Stimulated activated CD8-positive, alpha-beta memory T cell treated with anti-CD3 and anti-CD28 coated beads, Interleukin-4, amount 100 ng/mL, for 24 hours (primary cell): ENCODE measurements at regions not wholly inside any gene's neighbourhood (a gene's known extent, or its start where the extent isn't known, plus 50 kb on each side); places are given as distances from the start of the nearest gene placed in this dataset.

Source experiments
- DNase-seq: peaks from one replicate; pipeline ENCODE4 v3.0.0-alpha.2; 2020; ENCODE audit warnings: low read depth

DNA sequence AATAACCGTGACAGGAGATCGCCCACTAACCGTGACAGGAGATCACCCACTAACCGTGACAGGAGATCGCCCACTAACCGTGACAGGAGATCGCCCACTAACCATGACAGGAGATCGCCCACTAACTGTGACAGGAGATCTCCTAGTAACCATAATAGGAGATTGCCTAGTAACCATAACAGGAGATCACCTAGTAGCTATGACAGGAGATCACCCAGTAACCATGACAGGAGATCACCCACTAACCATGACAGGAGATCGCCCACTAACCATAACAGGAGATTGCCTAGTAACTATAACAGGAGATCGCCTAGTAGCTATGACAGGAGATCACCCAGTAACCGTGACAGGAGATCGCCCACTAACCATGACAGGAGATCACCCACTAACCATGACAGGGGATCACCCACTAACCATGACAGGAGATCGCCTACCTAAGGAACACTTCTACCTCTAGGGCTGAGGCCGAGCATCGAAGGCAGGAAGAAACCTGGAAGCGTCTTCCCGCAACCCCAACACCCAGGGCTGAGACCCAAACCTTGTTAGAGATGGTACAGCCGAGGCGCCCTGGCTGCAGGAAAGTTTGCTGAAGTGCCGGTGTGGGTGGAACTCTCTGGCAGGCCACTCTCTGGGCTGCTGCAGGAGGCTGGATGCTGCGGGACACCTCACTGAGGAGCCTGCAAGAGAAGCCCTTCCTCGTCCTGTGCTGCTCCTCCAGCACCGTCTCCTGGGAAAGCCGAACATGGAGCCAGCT is 67.5 kb upstream of the THY1 start:
- no peak for DNase-seq

DNA sequence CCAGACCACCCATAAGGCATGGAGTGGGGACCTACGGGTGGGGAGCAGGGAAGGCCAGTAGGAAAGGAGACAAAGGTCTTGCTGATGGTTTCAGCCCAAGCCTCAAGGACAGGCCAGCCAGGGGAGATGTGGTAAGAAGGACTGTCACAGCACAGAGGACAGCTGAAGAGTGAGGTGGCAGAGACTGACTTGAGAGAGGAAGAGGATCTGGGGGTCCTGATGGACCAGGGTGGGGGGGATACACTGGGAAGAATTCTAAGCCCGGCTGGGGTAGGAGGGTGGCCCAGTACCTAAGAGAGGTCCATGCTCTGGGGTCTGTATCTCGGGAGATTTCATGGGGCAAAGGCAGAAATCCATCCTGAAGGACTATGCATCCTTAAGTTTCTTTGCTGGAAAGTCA is 66.1 kb upstream of the THY1 start:
- no peak for DNase-seq

DNA sequence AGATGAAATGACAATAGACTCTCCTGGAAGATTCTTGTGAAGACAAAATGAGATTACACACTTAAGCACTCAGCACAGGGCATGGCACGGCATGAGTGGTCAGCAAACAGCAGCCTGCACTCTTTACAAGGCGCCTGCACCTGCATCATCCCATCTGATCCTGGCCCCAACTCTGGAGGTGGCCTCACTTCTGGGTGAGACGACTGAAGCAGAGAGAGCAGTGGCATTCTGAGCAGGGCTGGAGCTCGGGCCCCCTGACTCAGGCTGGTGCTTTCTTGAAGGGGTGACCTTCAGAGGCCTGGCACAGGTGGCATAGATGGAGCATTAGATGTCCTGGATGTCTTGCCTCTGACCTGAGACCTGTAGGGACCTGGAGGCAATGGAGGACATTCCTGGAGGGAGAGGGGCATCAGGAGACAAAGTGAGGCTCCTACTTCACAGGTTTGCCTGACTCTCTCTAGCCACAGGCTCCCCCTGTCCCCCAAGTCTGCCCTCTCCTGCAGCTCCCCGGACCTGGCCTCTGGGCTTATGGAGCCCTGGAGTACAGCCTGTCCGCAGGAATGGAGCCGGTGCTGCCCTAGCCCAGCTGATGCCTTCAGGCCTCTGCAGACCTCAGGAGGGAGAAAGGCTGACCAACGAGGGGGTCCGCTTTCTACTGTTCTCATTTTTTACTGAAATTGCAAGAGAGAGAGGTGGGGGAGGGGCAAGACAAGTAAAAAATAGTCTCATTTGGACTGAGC is 65.5 kb upstream of the THY1 start:
- no peak for DNase-seq

DNA sequence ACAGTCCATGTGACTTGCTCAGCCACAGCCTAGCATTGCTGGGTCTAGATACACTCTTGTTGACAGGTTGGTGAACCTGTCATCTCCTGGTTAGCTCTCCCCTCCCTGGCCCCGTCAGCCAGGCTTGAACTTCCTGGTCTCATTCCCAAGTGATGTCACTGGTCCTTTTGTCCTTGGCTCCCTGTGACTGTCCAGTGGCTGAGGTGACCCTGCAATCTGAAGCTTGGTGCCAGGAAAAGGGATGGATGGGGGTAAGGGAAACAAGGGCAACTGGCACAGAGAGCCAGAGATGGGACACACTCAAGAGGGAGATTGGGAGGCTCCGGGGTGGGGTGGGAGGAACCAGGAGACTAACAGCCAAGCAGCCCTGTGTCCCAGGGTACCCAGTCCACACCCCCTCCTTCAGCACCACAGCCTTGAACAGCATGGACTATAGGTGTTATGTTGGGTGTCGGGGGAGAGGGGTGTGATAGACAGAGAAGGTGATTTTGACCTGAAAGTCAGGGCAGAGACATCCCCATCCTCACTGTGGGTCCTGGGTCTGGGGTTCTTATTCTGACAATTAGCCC is 63.8 kb upstream of the THY1 start:
- no peak for DNase-seq

DNA sequence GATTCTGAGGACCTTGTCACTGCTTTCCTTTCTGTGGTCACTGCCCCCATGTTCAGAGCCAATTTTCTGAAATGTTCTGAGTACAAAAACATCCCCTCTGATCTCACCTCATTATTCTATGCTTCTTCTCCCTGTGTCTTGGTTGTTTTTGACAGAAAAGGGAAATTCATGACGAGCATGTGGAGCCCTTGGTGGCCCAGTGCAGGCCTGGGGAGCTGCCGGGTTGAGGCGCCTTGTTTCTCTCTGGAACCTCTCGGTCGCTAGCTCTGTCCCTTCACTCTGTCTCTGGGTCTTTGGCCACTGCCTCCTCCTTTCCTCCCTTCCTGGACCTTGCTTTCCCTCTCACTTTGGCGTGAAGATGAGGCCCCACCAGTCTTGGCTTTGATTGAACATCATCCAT is 63.0 kb upstream of the THY1 start:
- no peak for DNase-seq

DNA sequence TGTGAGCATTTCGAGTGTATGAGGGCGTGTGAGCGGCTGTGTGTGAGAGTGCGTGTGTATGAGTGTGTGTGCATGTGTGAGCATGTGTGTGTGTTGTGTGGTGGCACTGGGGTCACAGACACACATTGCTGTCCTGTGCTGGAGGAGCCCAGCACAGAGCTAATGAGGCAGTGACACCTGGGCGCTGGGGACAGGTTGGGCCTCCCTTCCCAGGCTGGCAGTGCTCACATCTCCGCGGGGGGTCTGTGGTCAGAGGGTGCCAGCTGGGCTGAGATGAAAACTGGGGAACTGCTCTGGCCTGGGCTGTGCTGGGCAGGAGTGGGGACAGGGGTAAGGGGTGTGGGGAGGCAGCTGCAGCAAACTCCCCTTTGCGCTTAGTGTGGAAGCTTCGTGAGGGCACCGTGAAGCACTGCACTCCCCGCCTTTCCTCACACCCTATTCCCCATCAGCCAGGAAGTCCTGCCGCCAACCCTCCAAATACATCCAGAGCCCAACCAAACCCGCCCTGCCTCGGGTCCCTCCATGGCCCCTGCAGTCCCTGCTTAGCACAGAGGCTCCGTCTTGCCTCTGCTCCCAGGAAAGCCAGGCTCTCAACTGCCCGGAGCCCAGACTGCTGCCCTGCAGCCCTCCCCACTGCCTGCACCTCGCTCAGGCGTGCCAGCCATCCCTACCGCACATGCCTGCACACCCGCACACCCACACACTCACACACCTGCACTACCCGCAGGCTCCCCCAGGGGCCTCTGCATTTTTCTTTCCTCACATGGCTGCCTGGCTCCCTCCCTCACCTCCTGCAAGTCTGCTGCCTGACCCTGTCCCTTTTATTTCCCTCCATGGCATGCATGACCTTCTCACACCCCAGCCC is 62.0 kb upstream of the THY1 start:
- no peak for DNase-seq

DNA sequence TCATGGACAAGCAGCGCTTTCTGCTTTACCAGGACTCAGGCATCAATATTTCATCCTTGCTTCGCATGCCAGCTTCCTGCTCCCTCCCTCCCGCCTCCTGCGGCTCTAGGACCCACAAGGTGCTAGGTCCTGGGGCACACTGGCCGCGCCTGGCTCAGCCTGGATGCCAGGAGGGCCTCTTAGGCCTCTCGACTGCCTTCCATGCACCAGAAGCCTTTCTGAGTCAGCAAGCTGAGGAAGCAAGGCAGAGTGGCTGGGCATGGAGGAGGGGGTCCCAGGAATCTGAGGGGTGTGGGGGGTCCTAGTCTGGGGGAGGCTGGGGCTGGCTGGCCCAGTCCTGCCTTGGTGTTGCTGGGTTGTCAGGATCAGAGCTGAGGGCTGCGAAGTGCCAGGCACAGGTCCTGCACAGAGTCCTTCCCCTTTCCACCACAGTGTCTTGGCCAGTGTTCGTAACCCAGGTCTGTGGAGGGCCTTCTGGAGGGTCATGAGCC is 61.0 kb upstream of the THY1 start:
- no peak for DNase-seq

DNA sequence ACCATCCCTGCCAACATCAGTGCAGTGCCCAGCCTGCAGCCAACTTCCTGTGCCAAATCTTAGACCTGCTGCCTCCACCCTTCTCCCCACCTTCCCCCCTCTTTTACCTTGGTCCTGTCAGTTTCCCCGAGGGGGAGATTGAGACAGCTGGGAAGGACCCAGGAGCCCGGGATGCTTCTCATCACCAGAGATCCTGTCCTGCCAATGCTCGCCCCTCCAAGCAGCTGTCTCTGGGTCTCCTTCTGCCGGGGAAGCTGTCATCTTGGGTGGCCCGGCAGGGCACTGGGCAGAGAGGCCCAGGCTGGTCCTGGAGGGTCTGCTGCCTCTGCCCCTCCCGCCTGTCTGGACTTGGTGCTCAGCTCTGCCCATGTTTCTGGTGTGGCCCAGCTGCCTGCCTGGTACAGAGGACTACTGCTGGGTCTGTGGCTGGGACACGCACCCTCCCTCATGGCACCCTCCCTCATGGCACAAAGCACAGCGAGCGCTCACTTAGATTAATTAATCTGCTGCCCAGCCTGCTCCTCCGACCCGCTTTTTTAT is 60.4 kb upstream of the THY1 start:
- DNase-seq: no peak

DNA sequence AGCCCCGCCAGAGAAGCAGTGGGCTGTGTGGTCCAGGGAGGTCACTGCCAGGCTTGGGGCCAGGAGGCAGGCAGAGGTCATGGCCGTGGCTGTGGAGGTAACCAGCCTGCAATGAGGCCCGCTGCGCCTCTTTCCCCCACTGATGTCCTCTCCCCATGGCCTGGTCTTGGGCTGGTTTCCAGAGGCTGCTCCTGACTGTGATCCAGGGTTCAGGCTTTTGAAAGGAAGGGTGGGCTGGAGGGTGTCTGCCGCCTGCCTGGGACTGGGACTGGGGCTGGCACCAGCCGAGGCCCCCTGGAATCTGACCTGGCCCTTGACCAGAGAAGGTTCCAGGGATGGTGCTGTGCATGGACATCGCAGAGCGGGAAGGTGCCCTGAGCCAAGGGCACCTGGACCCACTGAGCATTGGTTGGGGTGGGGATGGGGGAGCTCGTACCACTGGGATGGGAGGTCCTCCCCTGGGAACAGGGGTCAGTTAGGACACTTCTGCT is 59.6 kb upstream of the THY1 start:
- DNase-seq: no peak

DNA sequence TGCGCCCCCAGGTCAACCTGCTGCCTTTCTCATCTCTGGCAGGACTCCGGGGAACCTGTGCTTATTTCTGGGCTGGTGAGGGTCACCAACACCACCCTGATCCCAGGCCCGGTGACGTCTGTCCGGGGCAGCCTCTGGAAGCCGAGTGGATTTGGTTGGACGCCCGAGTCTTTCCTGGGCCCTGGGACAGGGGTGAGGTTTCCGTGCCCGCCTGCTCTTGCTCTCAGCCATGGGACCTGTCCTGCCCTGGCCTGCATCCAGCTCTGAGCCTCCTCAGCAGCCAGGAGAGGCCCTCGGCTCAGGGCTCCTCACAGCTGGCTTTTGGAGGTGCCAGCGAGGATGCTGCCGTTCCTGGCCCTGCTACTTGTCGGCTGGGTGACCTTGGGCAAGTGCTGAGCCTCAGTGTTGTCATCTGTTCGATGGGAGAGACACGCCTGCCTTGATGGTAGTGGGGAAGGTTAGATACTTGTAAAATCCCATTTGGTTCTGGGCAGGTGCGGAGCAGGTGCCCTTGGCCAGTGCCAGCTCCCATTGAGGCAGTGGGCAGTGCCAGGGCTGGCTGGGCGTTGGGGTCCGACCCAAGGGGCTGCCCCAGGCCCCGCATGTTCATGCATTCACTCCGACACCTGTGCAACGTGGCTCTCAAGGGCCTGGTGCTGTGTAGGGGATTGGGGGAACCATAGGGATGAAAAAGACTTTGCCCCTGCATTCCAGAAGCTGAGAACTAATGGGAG is 58.9 kb upstream of the THY1 start:
- no peak for DNase-seq

DNA sequence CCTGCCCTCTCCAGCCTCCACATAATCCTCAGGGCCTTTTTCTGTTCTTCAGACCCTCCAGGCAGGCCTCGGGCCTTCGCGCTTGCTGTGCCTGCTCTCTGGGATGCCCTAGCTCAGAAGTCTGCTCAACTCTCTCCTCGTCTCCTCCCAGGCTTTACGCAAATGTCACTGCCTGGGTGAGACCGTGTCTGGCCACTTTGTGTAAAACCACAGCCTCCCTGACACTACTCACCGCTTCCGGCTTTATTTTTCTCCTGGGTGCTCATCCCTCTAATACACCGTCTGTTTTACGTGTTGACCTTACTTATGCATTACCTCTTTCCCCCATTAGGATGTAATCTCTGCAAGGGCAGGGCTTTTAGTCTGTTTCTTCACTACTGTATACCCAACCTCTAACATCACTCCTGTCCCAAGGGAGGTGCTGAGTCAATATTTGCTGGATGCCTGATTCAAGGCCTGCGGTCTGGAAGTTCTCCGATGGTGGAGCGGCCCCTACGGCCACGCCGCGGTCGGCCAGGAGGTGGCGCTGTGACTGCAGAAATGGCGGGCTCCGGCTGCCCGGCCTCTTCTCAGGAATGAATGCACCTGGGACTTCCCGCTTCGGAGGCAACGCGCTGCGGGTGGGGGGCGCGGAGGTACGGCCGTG is 58.2 kb upstream of the THY1 start:
- DNase-seq: peak; percentile 57

DNA sequence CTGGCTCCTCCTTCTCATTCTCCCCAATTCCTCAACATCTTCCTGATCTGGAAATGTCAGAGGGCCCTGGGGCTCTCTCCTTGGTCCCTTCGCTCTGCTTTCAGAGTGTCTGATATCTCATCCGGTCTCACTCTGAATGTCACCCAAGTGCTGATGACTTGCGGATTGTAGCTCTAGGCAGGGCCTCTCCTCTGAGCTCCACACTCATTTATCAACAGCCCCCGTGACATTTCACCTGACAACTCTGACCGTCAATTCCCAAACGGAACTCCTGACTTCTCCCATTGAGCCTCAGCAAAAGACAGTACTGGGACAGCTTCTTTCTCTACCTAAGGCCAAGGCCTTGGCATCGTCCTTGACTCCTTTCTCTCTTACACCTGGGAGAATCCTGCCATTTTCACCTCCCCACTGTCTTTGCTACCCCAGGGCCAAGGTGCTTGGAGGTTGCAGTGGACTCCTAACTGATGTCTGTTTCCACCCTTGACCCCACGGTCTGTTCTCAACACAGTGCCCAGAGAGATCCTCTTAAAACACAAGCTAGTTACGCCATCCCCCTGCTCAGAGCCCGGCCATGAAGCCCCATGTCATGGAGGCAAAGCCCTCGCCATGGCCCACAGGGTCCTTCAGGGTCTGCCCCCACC is 57.5 kb upstream of the THY1 start:
- DNase-seq: no peak

DNA sequence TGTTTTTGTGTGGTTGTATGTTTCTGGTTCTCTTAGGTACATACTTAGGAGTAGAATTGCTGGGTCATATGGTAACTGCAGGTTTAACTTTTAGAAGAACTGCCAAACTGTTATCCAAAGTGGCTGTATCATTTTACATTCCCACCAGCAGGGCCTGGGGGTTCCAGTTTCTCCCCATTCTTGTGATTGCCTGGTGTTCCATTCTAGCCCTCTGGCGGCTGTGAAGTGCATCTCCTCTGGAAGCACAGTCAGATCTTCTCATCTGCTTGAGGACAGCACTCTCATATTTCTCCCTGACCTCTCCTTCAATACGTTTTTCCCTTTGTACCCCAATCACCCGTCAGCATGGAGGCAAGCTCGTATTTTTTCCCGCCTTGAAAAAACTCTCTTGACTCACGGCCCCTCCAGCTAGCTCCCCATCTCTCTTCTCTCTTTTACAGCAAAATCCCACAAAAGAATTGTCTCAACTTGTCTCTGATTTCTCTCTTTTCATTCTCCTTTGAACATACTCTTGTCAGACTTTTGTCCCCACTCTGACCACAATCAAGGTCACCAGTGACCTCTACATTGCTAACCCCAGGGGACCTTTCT is 56.8 kb upstream of the THY1 start:
- DNase-seq: no peak

DNA sequence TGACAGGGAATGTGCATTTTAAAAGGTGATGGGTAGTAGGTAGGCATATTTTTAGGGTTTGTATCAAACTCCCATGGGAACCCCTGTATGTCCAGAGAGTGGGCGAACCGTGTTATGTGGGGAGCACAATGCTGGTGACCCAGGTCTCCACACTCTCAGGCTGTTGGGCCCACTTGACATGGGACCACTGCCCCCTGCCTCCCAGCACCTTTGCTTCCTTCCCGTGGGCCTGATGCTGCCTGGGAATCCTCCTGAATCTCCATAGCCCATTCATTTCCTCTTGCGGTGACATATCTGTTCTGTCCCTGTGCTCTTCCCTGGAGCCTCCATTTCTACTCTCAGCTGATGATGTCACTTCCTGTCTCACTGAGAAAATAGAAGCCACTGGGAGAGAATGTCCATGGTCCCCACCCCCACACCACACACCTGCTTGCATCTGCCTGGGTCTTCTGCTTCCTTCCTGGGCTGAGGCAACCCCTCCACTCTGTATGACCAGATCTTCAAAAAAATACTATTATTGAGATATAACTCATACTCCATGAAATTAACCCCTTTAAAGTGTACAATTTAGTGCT is 55.8 kb upstream of the THY1 start:
- DNase-seq: no peak

DNA sequence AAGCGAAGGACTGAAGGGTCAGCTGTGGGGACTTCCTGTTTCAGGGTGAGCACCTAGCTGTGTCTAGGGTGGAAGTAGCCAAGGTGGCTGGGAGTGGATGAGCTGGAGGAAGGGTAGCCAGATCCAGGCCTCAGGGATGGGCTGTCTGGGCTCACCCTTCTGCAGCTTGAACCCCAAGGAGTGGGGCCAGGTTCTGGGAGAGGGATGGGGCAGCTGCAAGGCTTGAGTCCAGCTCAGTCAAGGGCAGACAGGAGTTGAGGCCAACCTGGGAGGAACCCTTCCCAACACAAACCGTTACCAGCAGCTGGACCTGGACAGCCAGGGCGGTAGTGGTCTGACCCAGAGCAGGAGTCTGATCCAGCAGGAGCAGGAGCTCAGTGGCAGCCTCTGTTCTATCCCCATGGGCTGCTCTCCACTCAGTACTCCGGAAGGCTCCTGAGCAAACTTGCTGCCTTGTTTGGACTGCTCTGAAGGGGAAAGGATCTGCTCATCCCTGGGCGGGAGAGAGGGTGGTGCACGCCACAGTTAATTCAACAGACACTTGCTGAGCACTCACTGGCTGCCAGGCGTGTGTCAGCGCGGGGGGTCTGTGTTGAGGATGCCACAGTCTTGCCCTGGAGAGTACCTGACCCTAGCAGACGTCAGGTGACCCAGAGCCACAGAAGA is 53.8 kb upstream of the THY1 start:
- no peak for DNase-seq

DNA sequence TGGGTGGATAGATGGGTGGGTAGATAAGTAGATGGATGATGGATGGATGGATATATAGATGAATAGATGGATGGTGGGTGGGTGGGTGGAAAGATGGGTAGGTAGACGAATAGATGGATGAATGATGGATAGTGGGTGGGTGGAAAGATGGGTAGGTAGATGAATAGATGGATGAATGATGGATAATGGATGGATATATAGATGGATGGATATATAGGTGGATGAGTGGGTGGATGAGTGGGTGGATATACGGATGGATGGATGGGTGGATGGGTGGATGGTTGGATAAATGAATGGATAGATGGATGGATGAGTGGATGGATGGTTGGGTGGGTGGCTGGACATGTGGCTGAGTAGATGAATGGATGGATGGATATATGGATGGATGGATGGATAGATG is 53.1 kb upstream of the THY1 start:
- no peak for DNase-seq

DNA sequence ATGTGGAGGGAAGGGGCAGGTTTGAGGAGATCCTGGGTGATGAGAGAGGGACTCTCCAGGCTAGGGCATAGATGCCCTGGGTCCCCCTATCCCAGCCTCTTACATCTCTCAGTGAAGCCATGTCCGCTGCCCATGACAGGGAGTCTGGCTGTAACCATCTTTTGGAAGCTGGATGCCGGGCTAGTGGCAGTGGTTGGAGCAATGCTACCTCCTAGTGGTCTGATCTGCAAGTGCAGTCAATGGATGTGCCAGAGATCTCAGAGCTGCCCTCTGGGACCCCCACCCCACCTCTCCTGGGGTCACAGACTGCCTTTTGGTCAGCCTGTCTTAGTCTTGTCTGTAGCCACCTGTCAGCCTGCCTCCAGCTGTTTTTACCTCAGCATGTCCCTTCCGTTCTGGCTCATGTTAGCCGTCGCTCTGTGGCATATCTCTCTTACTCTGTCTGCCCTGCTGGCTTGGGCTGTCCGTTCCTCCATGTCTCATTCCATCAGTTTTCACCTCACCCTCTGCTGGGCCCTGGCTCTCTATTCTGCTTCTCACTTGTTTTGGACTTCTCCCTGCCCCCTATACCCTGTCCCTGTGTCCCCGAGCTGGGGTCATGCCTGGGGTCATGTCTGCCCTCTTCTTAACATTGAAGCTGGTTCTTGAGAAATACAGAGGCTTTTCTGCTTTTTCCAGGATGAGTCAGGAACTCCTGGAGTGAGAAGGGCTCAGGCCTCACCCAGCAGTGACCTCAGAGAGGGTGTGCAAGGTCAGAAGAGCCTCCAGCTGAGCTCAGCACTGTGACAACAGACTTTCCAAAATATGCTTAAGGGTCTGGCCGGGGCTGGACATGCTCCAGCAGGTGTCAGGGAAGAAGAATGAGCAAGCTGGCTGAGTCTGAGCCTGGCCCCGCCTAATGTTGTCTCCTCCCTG is 52.0 kb upstream of the THY1 start:
- DNase-seq: peak; percentile 35
